Type B pancreatic cell (in vitro differentiated cells): ENCODE measurements at regions not wholly inside any gene's neighbourhood (a gene's known extent, or its start where the extent isn't known, plus 50 kb on each side); places are given as distances from the start of the nearest gene placed in this dataset.

ENCODE experiments used
- DNase-seq: peaks from one replicate; pipeline ENCODE4 v3.0.0; 2021; ENCODE audit warnings: mixed read lengths; ENCODE audit not compliant: unreplicated experiment; ENCODE audit errors: extremely low spot score
- H3K27ac Mint-ChIP-seq: 2 replicates; pipeline ENCODE4 v1.8.0; 2021; ENCODE audit warnings: mild to moderate bottlenecking, mixed read lengths
- H3K27me3 Mint-ChIP-seq: 2 replicates; pipeline ENCODE4 v1.8.0; 2021; ENCODE audit warnings: mixed read lengths
- H3K36me3 Mint-ChIP-seq: 2 replicates; pipeline ENCODE4 v1.8.0; 2021; ENCODE audit warnings: mixed read lengths
- H3K4me1 Mint-ChIP-seq: one replicate; pipeline ENCODE4 v1.8.0; 2021; ENCODE audit warnings: mixed read lengths; ENCODE audit not compliant: unreplicated experiment
- H3K4me3 Mint-ChIP-seq: 2 replicates; pipeline ENCODE4 v1.8.0; 2021; ENCODE audit warnings: mild to moderate bottlenecking, mixed read lengths
- H3K9me3 Mint-ChIP-seq: 2 replicates; pipeline ENCODE4 v1.8.0; 2021; ENCODE audit warnings: mixed read lengths
- TF ChIP-seq, protein P1 (sequence below): fragments of 200-600 bp; sonication (generic); conservative IDR thresholded peaks from 2 replicates; pipeline ENCODE4 v1.5.0; 2021; ENCODE audit warnings: antibody characterized with exemption, mild to moderate bottlenecking

DNA sequence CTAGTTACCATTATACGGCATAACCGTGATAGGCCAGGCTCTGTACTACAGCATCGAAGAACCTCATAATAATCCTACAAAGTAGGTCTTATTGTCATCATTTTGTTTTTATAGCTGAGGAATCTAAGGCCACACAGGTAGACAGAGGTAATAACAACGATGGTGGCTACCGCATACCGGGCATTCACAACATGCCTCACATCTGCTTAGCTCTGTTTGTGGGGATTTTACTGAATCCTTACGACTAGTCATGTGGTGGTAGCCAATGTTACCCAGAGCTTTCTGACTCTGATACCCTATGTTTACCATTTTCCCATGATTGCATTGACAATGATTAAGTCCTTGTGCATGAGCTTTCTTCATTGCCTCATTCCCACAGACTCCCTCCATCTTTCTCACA lies 269.4 kb downstream of the TCF7L2 start:
- H3K27me3 Mint-ChIP-seq, result peaks cover 16% of the 10 kb centered on the region
- peaks cover 8% of the 10 kb centered on the region for H3K4me1 Mint-ChIP-seq
- H3K4me3 Mint-ChIP-seq, result no peak overlapping the region
- peaks cover 1% of the 10 kb centered on the region for H3K9me3 Mint-ChIP-seq
- TF ChIP-seq, protein P1, sequence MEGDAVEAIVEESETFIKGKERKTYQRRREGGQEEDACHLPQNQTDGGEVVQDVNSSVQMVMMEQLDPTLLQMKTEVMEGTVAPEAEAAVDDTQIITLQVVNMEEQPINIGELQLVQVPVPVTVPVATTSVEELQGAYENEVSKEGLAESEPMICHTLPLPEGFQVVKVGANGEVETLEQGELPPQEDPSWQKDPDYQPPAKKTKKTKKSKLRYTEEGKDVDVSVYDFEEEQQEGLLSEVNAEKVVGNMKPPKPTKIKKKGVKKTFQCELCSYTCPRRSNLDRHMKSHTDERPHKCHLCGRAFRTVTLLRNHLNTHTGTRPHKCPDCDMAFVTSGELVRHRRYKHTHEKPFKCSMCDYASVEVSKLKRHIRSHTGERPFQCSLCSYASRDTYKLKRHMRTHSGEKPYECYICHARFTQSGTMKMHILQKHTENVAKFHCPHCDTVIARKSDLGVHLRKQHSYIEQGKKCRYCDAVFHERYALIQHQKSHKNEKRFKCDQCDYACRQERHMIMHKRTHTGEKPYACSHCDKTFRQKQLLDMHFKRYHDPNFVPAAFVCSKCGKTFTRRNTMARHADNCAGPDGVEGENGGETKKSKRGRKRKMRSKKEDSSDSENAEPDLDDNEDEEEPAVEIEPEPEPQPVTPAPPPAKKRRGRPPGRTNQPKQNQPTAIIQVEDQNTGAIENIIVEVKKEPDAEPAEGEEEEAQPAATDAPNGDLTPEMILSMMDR, result no peak
- no peak for DNase-seq
- H3K27ac Mint-ChIP-seq, result no peak overlapping the region
- H3K36me3 Mint-ChIP-seq, result no peaks in the 10 kb centered on the region

- no peak overlapping the region for H3K27ac Mint-ChIP-seq
- no peak for DNase-seq
- H3K27me3 Mint-ChIP-seq, result peaks cover 19% of the 10 kb centered on the region
- H3K9me3 Mint-ChIP-seq, result no peaks in the 10 kb centered on the region
- no peak overlapping the region for H3K4me3 Mint-ChIP-seq
- peaks cover 8% of the 10 kb centered on the region for H3K4me1 Mint-ChIP-seq
- TF ChIP-seq, protein P1, result no peak
- no peaks in the 10 kb centered on the region for H3K36me3 Mint-ChIP-seq
These were observed 271.7 kb downstream of the TCF7L2 start for GRCh38 chr10:113221756-113222168.

- no peak for DNase-seq
- Mint-ChIP-seq H3K9me3 (no peaks in the 10 kb centered on the region), H3K4me3 (no peak overlapping the region), H3K36me3 (no peaks in the 10 kb centered on the region), H3K27ac (no peak overlapping the region), H3K4me1 (peaks cover 8% of the 10 kb centered on the region), H3K27me3 (peaks cover 19% of the 10 kb centered on the region)
- TF ChIP-seq, protein P1, result no peak
These were observed 272.2 kb downstream of the TCF7L2 start for GRCh38 chr10:113222207-113222606.

DNA sequence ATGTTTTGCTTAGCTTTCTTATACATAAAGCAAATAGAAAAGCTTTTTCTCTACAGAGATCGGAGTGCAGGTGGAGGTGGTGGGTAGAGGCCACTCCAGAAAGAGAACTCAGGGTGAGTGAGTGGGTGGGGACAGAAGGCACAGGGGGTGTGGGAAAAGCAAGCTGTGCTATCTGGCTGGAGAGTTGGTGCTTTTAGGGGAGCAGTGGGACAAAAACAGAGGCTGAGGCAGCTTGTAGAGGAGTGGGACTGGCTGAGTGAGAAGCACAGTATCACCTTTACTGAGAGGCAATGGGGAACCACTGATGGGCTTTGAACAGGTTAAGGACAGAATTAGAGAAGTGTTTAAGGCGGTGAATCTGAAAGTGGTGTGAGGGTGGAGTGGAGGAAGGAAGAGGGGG lies 275.3 kb downstream of the TCF7L2 start:
- no peaks in the 10 kb centered on the region for H3K9me3 Mint-ChIP-seq
- TF ChIP-seq, protein P1, result no peak
- DNase-seq, result no peak
- no peak overlapping the region for H3K4me3 Mint-ChIP-seq
- peaks cover 14% of the 10 kb centered on the region for H3K4me1 Mint-ChIP-seq
- H3K27ac Mint-ChIP-seq, result no peak overlapping the region
- peaks cover 23% of the 10 kb centered on the region for H3K27me3 Mint-ChIP-seq
- H3K36me3 Mint-ChIP-seq, result no peaks in the 10 kb centered on the region

DNA sequence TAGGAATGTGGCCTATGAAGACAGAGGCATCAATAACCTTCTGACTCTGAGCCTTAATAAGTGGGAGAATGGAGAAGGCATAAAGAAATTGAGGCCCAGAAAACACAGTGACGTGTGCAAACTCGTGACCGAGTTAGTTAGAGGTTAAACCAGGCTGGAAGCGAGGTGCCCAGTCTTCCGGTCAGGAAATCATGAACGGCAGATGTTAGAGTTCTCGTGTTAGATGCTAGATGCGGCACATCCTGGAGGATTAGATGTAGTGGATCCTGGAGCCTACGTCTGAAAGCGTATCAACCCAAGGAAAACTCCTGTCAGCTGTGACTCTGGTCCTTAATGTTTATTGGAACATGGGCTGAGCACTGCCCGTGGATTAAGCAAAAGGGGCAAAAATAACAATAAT lies 275.9 kb downstream of the TCF7L2 start:
- TF ChIP-seq, protein P1, result no peak
- Mint-ChIP-seq H3K27me3 (peaks cover 23% of the 10 kb centered on the region), H3K36me3 (no peaks in the 10 kb centered on the region), H3K27ac (no peak overlapping the region), H3K9me3 (no peaks in the 10 kb centered on the region), H3K4me3 (no peak overlapping the region), H3K4me1 (peaks cover 14% of the 10 kb centered on the region)
- DNase-seq, result no peak

GRCh38 chr10:113226399-113226798 lies 276.4 kb downstream of the TCF7L2 start:
- Mint-ChIP-seq H3K4me1 (peaks cover 14% of the 10 kb centered on the region), H3K4me3 (no peak overlapping the region), H3K36me3 (no peaks in the 10 kb centered on the region), H3K27ac (no peak overlapping the region), H3K9me3 (no peaks in the 10 kb centered on the region), H3K27me3 (peaks cover 23% of the 10 kb centered on the region)
- DNase-seq, result no peak
- TF ChIP-seq, protein P1, result no peak
